ENCODE measurements at regions not wholly inside any gene's neighbourhood (a gene's known extent, or its start where the extent isn't known, plus 50 kb on each side); places are given as distances from the start of the nearest gene placed in this dataset.

DNA sequence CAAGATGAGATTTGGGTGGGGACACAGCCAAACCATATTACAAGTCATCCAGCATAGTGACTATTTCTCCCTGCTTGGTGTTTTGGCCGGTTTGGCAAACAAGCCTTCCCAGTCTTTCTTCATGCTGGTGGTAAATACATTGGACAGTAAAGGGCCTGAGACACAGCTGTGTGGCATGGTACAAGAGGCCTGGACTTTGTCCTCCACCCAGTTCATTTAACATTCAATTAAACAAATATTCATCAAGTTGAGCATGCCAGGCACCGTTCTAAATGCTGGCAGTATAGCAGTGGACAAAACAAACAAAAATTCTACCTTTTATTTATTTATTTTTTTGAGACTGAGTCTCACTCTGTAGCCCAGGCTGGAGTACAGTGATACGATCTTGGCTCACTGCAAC lies 62.7 kb upstream of the SLC28A3 start:
- TF ChIP-seq, protein P1, sequence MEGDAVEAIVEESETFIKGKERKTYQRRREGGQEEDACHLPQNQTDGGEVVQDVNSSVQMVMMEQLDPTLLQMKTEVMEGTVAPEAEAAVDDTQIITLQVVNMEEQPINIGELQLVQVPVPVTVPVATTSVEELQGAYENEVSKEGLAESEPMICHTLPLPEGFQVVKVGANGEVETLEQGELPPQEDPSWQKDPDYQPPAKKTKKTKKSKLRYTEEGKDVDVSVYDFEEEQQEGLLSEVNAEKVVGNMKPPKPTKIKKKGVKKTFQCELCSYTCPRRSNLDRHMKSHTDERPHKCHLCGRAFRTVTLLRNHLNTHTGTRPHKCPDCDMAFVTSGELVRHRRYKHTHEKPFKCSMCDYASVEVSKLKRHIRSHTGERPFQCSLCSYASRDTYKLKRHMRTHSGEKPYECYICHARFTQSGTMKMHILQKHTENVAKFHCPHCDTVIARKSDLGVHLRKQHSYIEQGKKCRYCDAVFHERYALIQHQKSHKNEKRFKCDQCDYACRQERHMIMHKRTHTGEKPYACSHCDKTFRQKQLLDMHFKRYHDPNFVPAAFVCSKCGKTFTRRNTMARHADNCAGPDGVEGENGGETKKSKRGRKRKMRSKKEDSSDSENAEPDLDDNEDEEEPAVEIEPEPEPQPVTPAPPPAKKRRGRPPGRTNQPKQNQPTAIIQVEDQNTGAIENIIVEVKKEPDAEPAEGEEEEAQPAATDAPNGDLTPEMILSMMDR (IDR thresholded peaks at IDR 0.05 in 8 of 11, conservative IDR thresholded peaks at IDR 0.05 in 3 of 11), result no peak
- TF ChIP-seq POLR2A (IDR thresholded peaks at IDR 0.05) (no peak), POLR2AphosphoS5 (IDR thresholded peaks at IDR 0.05) (no peak)
